Inflammatory macrophage treated with lipopolysaccharide for 4 hours (primary cell): ENCODE measurements at regions not wholly inside any gene's neighbourhood (a gene's known extent, or its start where the extent isn't known, plus 50 kb on each side); places are given as distances from the start of the nearest gene placed in this dataset.
"Not testable (repeated sequence)": the region's sequence is repeated elsewhere in the genome, so short reads cannot be mapped to it uniquely, and the experiment has no call there.

ENCODE experiments used
- DNase-seq: peaks from one replicate; pipeline ENCODE4 v3.0.0-alpha.2; 2020

DNA sequence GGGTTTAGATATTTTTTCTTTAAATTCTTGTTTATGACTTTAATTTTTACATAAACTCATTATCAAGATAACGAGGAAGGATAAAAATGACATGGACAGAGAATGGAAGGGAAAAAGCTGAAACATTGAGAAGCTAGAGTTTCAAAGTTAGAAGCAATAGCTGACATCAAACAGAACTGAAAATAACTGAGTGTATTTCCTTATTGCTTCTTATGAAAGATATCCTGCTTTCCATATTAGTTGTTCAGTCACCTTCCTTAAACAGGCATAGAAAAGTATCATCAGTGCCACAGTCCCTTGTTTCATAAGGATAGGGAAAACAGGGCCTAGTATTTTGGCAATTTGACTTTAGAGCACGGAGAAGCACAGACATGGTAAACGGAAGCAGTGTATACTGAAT, 460.5 kb upstream of the GHITM start:
- DNase-seq, result no peak

DNA sequence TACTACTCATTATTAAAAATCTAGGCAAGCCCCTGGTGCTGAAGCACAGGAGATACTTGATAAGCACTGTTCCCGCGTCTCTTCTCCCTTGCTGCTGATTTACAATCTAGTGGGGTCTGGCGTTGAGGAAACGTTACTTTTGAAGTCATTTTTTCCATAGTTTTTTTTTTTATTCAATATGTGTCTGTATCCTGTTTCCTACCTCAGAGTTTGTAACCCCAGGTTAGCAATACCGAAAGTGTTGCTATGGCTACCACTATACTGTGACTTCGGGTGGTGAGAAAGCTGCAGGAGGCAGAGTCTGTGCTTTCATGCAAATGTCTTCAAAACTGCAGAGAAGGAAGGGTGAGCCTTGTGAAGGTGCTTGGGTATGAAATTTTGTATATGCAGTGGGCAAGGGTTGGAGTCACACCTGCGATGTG, 458.8 kb upstream of the GHITM start:
- DNase-seq, result no peak

DNA sequence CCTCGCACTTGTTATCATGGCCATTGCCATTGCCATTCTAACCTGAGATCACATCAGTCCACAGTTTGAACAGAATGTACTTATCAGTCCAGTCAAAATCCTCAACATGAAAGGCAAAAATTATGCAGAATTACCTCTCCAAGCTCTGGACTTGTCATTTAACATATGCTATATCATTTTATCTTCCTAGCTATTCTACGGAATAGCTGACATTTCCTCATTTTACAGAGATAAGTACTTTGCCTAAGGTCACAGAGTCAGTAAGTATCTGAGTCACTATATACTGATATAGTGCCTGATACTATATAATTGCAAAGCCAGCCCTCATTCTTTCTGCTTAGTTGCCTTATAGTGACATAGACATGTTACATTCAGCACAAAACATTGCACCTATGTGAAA, 456.9 kb upstream of the GHITM start:
- DNase-seq, result no peak

DNA sequence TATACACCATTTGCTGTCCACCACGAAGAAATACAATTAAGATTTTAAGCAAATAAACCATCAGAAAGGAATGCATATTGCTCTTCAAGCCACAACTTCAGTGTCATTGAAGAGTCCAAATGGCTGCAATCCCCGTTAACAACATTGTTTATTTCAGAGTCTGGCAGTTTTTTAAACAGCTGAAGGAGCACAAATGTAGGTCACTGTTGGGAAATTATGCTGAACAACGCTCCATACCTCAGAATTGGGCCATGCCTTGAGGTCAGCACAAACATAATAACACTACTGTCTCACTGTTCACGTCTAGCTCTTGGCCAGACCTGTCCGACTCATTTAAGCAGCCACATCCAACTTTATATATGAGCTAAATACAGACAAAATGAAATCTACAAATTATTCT, 453.9 kb upstream of the GHITM start:
- no peak for DNase-seq

DNA sequence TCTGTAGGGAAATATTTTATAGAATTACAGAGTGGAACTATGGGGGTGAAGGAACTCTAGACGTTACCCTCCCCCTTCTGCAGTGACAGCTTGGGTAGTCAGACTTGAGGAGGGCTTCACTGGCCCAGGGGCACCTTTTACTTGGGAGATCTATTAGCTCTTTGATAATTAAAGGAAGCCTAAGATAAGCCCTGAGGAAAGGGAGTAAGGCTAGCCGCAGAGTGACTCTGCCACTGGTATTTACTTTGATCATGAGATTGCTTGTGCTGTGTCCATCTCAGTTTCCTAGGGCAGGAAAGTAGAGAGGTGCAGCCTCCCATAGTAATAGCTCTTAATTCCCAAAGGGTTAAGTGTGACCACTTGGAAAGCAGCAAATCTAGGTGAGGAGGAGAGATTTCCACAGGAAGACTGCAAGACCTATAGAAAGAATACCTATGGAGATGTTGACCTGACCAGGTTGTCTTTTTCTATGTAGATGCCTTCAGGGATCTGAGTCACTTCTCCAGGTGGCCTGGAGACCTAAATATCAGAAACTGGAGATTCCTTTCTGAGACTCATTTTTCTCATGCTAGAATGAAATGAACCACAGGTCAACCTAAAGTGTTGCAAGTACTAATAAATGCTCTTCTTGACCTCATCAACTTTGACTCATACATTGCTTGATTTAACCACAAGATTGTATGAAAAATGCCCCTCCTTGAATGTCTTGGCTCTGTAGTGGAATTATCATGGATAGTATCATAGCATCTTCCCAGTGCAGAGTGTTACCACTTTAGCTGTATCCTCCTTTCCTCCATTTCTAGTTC, 447.3 kb upstream of the GHITM start:
- DNase-seq, result no peak

DNA sequence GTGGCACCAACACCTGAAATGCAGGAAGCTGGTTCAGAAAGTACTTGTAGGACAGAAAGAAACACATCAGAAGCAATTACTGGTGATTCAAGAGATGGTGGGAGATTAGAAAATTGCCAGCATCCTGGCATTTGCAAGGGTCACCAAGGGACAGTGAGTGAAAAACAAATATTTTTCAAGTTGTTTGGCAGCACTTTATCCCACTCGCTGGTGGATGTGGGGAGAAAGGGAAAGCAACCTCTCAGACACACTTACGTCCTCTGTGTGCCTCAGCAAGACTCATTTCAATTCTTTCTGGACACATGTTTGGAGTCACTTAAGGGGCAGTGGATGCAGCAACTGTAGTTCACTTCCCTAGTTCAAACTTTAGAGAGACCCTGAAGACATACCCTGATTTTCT, 440.4 kb upstream of the GHITM start:
- DNase-seq, result no peak

DNA sequence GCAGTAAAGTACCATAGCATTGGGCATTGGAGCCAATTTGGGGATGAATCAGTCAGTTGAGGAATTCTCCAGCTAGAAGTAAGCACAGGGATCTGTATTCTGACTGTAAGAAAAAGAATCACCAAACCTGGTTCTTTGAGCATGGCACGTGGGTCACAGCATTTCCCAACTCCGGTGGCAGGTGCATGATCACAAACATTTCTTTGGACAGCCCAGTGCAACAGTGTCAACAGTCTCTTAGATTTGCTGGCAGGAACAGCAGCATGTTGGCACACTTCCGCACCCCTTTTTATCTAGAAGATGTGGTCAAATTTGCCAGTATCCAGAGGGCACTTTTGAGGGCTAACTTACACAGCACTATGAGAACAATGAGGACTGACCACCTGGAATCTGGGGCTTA, 437.5 kb upstream of the GHITM start:
- no peak for DNase-seq

DNA sequence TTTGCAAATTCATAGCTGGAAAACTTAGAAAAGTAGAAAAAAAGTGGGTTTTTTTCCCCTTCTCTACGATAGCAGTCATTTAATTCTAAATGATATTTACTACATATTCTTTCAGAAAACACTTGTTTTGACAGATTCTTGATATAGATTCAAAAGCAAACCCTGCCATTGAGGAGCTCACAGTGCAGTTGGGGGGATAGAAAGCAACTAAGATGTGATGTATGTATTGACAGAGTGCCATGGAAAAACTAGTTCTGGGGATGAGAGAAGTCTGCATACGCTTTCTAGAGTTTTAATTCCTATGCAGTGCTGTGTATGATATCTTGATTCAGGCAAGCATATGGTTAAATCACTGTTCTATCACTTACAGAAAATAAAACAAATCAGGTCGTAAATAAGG, 436.6 kb upstream of the GHITM start:
- DNase-seq, result no peak

DNA sequence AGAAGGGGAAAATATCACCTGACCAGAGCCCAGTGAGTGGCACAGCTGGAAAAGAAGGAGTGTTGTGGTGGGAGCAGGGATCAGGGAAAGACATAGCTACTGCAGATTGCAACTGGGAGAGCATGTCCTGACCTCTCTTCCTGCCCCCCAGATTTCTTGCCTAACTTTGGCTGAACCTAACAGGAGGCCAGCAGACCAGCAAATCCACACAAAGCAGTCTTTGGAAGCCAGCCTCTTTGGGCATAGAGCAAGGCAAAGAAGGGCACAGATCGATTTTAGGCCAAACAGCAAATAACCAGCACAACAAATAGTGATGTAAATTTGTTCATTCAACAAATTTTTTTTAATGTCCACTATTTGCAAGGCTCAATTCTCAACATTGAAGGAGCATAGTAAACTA, 433.2 kb upstream of the GHITM start:
- no peak for DNase-seq

DNA sequence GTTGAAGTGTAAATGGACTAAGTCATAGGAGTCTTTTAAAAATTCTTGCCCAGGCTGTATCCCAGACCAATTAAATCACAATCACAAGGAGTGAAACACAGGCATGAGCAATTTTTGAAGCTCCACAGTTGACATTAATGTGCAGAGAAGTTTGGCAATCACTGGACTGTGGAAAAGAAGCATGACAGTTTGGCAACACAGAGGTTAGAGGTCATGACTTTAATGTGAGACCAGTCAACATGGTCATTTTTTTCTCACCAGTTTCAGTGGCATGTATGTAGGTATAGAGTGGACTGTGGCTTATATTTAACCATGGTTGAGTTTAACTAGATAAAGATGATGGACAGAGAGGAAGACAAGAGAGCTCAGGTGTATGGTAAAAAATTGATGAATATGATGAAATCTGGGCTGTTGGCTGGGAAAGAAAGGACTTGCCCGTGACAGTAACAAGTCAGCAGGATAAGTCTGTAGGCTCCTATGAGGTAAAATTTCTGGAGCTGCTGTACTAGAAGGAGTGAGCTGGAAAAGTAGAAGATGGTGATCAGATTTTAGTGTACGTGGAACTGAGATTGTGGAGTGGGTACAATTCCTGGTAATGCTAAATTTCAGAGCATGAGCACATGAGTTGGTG, 432.2 kb upstream of the GHITM start:
- no peak for DNase-seq

DNA sequence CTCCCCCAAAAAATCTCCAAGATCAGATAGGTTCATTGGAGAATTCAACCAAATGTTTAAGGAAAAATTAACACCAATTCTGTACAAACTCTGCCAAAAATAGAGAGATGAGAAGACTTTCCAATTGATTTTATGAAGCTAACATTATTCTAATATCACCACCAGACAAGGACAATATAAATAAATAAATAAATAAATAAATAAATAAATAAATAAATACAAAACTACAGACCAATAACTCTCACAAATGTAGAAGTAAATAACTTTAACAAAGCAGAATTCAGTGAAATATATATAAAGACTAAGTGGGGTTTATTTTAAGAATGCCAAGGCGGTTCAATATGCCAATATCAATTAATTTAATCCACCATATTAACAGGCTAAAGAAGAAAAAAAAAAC, 425.9 kb upstream of the GHITM start:
- DNase-seq, result no peak

DNA sequence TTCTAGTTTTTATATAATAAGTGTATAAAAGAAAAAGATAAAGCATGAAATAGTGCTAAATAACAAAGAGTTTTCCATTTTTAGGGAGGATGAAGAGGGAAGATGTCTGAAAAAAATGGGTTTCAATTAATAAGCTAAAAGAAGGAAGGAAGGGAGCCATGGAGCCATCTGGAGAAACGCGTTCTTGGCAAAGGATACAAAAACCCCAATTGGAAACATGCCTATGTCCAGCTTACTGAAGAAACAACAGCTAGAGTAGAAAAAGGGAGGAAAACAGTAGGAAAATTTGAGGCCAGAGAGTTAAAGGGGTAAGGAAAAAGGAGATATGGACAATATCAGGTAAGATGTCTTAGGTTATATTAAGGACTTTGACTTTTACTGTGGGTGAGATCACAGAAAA, 416.2 kb upstream of the GHITM start:
- no peak for DNase-seq

DNA sequence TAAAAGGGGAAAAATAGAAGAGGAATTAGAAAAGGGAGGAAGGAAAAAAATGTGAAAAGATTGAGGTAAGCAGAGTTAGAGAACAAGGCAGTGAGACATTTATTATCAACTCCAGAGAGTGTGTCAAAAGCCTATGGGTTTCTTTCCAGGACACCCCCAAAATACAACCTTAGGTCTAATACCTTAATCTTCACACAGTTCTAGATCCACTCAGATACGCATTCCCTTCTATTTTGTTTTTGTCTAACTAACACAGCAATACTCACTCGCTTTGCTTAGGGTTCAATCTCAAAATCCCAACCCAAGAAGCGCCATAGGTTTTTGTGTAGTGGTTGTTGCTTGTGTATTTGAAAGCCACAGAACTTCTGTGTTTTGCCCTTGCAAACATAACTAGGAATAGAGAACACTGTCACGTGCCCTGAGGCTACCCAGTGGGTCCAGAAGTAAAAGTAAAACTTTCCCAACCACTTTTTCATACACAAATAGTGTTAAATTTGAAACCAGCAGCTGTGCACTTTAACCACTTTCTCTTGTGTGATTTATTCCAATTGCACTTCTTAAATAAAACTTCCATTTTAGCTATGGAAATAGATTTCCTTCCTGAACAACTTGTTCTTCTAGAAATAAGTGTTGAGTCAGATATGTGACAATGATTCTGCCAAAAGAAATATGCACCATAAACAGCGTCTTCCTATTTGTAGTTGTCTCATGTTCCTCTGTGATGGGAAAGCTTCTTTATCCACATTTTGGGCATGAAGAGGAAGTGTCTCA, 414.7 kb upstream of the GHITM start:
- DNase-seq, result no peak

DNA sequence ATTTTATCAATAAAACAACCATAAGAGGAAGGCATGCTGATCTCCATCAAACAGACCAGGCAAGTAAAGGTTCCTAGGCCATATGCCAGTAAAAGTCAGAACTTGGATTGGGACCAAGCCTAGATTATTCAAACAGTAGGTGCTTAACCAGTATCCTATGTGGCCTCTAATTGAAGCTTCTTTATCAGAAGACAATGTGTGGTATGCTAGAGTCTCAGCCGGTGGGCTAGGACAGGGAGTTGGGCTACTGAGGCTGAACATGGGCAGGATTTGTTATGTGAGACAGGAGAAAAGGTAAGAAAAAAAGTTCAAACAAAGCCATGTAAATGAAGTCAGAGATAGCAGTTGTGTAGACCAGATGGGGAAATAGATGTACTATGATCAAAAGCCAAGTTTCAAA, 413.7 kb upstream of the GHITM start:
- DNase-seq, result no peak

DNA sequence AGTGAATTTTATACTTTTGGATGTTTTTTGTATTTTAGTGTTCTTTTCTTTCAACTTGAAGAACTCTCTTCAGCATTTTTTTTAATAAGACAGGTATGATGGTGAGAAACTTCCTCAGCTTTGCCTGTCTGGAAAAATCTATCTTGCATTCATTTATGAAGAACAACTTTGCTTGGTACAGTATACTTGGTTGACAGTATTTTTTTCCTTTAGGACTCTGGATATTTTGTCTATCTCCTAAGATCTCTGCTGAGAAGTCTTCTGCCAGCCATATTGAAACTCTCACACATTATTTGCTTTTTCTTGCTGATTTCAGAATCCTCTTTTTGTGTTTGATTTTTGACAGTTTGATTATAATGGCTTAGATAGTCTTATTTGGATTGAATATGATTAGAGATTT, 405.0 kb upstream of the GHITM start:
- DNase-seq, result no peak

DNA sequence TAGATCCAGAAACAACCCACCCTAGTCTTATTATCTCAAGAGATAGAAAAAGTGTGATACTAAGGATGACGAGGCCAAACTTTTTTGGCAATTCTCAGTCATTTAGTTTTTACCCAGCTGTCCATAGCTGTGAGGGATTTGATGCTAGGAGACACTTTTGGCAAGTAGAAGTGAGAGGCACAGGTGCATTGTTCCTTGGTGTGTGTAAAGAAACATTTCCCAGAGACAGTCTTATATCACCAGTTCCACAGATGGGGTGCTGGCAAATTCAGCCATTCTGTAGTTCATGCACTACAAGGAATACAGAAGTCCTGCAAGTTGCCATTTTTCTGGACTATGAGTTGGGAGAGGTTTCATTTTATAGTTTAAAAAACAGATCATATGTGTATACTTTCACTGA, 403.3 kb upstream of the GHITM start:
- no peak for DNase-seq

DNA sequence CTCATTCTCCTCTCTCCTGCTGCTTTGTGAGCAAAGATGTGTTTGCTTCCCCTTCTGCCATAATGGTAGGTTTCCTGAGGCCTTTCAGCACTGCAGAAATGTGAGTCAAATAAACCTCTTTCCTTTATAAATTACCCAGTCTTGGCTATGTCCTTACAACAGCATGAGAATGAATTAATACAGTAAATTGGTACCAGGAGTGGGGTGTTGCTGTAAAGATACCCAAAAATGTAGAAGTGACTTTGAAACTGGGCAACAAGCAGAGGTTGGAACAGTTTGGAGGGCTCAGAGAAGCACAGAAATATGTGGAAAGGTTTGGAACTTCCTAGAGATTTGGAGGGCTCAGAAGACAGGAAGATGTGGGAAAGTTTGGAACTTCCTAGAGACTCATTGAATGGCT, 388.7 kb upstream of the GHITM start:
- DNase-seq, result no peak

DNA sequence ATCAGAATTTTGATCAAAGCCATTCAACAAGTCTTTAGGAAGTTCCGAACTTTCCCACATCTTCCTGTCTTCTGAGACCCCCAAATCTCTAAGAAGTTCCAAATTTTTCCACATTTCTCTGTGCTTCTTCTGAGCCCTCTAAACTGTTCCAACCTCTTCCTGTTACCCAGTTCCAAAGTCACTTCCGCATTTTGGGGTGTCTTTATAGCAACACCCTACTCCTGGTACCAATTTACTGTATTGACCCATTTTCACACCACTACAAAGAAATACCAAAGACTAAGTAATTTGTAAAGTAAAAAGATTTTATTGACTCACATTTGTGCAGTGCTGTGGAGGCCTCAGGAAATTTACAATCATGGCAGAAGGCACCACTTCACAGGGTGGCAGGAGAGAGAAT, 385.8 kb upstream of the GHITM start:
- no peak for DNase-seq

DNA sequence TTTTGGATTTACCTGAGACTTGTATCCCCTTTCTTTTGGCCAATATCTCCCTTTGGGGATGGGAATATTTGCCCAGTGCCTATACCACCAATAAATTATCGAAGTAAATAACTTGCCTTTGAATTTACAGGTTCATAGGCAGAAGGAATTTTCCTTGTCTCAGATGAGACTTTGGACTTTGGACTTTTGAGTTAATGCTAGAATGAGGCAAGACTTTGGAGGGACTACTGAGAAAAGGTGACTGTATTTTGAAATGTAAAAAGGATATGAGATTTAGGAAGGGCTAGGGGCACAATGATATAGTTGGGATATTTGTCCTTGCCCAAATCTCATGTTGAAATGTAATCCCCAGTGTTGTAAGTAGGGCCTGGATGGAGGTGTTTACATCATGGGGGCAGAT, 384.5 kb upstream of the GHITM start:
- DNase-seq, result no peak

DNA sequence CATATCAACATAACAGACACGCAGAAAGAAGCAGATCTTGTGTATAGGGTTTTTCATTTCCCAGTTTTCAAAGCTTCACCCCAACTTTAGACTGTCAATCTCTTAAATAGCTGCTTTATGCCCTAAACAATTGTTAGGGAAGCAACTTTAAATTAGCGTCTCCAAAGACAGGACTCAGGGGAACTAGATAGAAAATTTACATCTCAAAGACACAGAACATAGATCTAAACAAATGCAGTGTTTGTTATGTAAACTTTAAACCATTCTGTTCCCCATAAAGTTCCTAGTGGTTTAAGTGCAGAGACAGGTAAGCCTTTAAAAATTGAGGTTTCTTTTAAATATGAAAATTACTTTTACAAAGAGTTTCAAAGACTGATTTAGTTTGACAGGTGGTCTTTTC, 379.2 kb upstream of the GHITM start:
- DNase-seq, result no peak

DNA sequence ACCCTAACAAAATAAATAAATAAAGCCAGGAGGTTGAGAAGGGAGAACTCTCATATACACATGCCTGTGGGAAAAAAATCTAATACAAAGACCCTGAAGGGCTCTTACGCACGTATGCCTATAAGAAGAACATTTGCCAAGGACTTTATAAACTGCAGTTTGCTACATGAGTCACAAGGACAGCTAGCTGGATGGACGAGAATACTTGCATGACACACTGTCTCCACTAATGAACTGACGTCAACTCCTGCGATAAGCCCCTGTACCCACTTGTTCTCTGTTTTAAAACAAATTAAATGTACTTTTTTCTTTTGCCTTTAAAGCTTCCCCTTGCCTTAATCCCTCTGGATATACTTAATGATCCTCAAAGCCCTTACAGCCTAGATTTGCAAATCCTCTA, 374.6 kb upstream of the GHITM start:
- DNase-seq, result no peak

DNA sequence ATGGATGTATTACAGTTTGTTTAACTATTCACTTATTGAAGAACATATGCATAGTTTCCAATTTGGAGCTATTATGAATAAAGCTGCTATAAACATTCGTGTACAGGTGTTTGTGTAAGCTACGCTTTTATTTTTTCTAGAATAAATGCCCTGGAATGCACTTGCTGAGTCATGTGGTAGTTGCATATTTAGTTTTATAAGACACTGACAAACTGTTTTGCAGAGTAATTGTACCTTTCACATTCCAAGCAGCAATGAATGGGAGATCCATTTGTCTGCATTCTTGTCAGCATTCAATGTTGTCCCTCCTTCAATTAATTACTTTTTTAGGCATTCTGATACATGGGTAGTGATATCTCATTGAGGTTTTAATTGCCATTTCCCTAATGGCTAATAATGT, 373.6 kb upstream of the GHITM start:
- no peak for DNase-seq

DNA sequence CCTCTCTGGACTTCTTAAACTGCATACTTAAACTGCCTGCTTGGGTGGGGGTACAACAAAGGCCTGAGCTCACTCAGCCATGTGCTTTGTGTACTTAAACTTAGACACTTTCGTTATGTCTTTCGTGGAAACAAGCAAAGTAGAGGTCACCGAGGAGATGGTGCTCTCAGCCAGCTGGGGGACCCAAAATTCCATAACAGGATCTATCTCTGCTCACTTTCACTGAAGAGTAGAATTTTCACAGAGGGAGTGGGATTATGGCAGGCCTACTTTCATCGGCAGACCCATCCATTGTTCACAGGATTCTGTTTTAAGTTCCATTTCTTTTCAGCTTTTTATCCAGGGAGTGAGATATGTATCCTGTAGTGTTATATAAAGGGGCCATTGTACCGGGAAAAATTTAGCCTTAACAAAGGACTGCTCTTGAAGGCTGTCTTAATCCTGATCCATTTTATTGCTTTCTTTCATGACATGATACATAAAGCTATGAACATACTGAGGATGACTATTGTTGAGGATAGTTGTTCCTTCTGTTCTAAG, 370.0 kb upstream of the GHITM start:
- DNase-seq, result no peak

DNA sequence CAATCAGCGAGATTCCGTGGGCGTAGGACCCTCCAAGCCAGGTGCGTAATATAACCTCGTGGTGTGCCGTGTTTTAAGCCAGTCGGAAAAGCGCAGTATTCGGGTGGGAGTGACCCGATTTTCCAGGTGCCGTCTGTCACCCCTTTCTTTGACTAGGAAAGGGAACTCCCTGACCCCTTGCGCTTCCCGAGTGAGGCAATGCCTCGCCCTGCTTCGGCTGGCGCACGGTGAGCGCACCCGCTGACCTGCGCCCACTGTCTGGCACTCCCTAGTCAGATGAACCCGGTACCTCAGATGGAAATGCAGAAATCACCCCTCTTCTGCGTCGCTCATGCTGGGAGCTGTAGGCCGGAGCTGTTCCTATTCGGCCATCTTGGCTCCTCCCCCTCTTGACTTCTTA, 352.6 kb upstream of the GHITM start:
- not testable (repeated sequence) for DNase-seq
